Activated naive CD4-positive, alpha-beta T cell treated with anti-CD3 and anti-CD28 coated beads, Interleukin-2, amount 10 ng/mL, durations not matched to agents 7 days and 5 days (primary cell): ENCODE measurements at regions not wholly inside any gene's neighbourhood (a gene's known extent, or its start where the extent isn't known, plus 50 kb on each side); places are given as distances from the start of the nearest gene placed in this dataset.
"Not testable (repeated sequence)": the region's sequence is repeated elsewhere in the genome, so short reads cannot be mapped to it uniquely, and the experiment has no call there.

Experiments used
- CTCF ChIA-PET: fragments of 350-600 bp; sonication (Branson Sonifier 250); formaldehyde crosslinking; loops from one replicate; lab custom pipeline; 2021; ENCODE audit warnings: antibody characterized with exemption; lab: Charles Lee
- DNase-seq: peaks from one replicate; pipeline ENCODE4 v3.0.0-alpha.2; 2020
- H3K27ac Mint-ChIP-seq: one replicate; pipeline ENCODE4 v1.8.0; 2021; ENCODE audit warnings: mild to moderate bottlenecking, moderate library complexity, mixed read lengths
- H3K27me3 Mint-ChIP-seq: one replicate; pipeline ENCODE4 v1.8.0; 2021; ENCODE audit warnings: mild to moderate bottlenecking, mixed read lengths
- H3K36me3 Mint-ChIP-seq: one replicate; pipeline ENCODE4 v1.8.0; 2021; ENCODE audit warnings: mixed read lengths
- H3K4me1 Mint-ChIP-seq: one replicate; pipeline ENCODE4 v1.8.0; 2021; ENCODE audit warnings: mixed read lengths
- H3K4me3 Mint-ChIP-seq: one replicate; pipeline ENCODE4 v1.8.0; 2021; ENCODE audit warnings: mild to moderate bottlenecking, moderate library complexity, mixed read lengths
- H3K9me3 Mint-ChIP-seq: one replicate; pipeline ENCODE4 v1.8.0; 2021; ENCODE audit warnings: mixed read lengths

GRCh38 chr9:40991100-40991740 lies 137.3 kb downstream of the FOXD4L6 start:
- H3K9me3 Mint-ChIP-seq, H3K27ac Mint-ChIP-seq, DNase-seq, H3K27me3 Mint-ChIP-seq, CTCF ChIA-PET, H3K4me3 Mint-ChIP-seq: not testable (repeated sequence)
- H3K4me1 Mint-ChIP-seq = peaks cover 28% of the 10 kb centered on the region
- peaks cover 30% of the 10 kb centered on the region for H3K36me3 Mint-ChIP-seq

- H3K27ac Mint-ChIP-seq, H3K4me1 Mint-ChIP-seq, DNase-seq, H3K9me3 Mint-ChIP-seq, H3K27me3 Mint-ChIP-seq, H3K4me3 Mint-ChIP-seq, CTCF ChIA-PET: not testable (repeated sequence)
- H3K36me3 Mint-ChIP-seq = peaks cover 16% of the 10 kb centered on the region
These were observed 142.1 kb downstream of the FOXD4L6 start for GRCh38 chr9:40986332-40986731.

- H3K27ac Mint-ChIP-seq, H3K4me1 Mint-ChIP-seq, DNase-seq, CTCF ChIA-PET, H3K4me3 Mint-ChIP-seq, H3K36me3 Mint-ChIP-seq, H3K9me3 Mint-ChIP-seq, H3K27me3 Mint-ChIP-seq: not testable (repeated sequence)
These were observed 153.1 kb downstream of the FOXD4L6 start for GRCh38 chr9:40975351-40975750.

- H3K36me3 Mint-ChIP-seq, CTCF ChIA-PET, DNase-seq, H3K4me3 Mint-ChIP-seq, H3K9me3 Mint-ChIP-seq, H3K27ac Mint-ChIP-seq, H3K4me1 Mint-ChIP-seq, H3K27me3 Mint-ChIP-seq: not testable (repeated sequence)
These were observed 153.6 kb downstream of the FOXD4L6 start for GRCh38 chr9:40974912-40975311.

- H3K36me3 Mint-ChIP-seq = not testable (repeated sequence)
These were observed 156.7 kb downstream of the FOXD4L6 start for GRCh38 chr9:40971773-40972172.

GRCh38 chr9:40970340-40970739 lies 158.1 kb downstream of the FOXD4L6 start:
- H3K36me3 Mint-ChIP-seq, H3K27me3 Mint-ChIP-seq, H3K4me3 Mint-ChIP-seq, CTCF ChIA-PET, DNase-seq, H3K4me1 Mint-ChIP-seq, H3K27ac Mint-ChIP-seq, H3K9me3 Mint-ChIP-seq: not testable (repeated sequence)

More at GRCh38 chr9:40971773-40972172, 156.7 kb downstream of the FOXD4L6 start:
- H3K9me3 Mint-ChIP-seq, H3K27me3 Mint-ChIP-seq, DNase-seq, H3K4me3 Mint-ChIP-seq, H3K27ac Mint-ChIP-seq, H3K4me1 Mint-ChIP-seq, CTCF ChIA-PET: not testable (repeated sequence)

- H3K36me3 Mint-ChIP-seq, H3K4me3 Mint-ChIP-seq, CTCF ChIA-PET, H3K4me1 Mint-ChIP-seq, H3K27me3 Mint-ChIP-seq, DNase-seq, H3K9me3 Mint-ChIP-seq, H3K27ac Mint-ChIP-seq: not testable (repeated sequence)
These were observed 166.0 kb downstream of the FOXD4L6 start for GRCh38 chr9:40962461-40962860.

GRCh38 chr9:40951876-40952494 lies 176.5 kb downstream of the FOXD4L6 start:
- H3K27ac Mint-ChIP-seq, H3K9me3 Mint-ChIP-seq, H3K4me1 Mint-ChIP-seq, DNase-seq, H3K4me3 Mint-ChIP-seq, H3K27me3 Mint-ChIP-seq, H3K36me3 Mint-ChIP-seq, CTCF ChIA-PET: not testable (repeated sequence)

- H3K9me3 Mint-ChIP-seq, DNase-seq, H3K27me3 Mint-ChIP-seq, CTCF ChIA-PET, H3K4me3 Mint-ChIP-seq, H3K4me1 Mint-ChIP-seq, H3K27ac Mint-ChIP-seq, H3K36me3 Mint-ChIP-seq: not testable (repeated sequence)
These were observed 182.3 kb downstream of the FOXD4L6 start for GRCh38 chr9:40946228-40946627.

- H3K9me3 Mint-ChIP-seq, H3K36me3 Mint-ChIP-seq, DNase-seq, H3K27me3 Mint-ChIP-seq, H3K4me1 Mint-ChIP-seq, H3K4me3 Mint-ChIP-seq, H3K27ac Mint-ChIP-seq, CTCF ChIA-PET: not testable (repeated sequence)
These were observed 185.8 kb downstream of the FOXD4L6 start for GRCh38 chr9:40942730-40943129.

GRCh38 chr9:40939888-40940209 lies 188.6 kb downstream of the FOXD4L6 start:
- H3K27ac Mint-ChIP-seq = not testable (repeated sequence)

GRCh38 chr9:40939201-40939887 lies 189.1 kb downstream of the FOXD4L6 start:
- CTCF ChIA-PET = not testable (repeated sequence)

More at GRCh38 chr9:40939888-40940209, 188.6 kb downstream of the FOXD4L6 start:
- DNase-seq, H3K27me3 Mint-ChIP-seq, CTCF ChIA-PET, H3K9me3 Mint-ChIP-seq, H3K4me3 Mint-ChIP-seq, H3K4me1 Mint-ChIP-seq, H3K36me3 Mint-ChIP-seq: not testable (repeated sequence)

GRCh38 chr9:40935336-40935735 lies 193.1 kb downstream of the FOXD4L6 start:
- H3K27ac Mint-ChIP-seq = no peak overlapping the region
- CTCF ChIA-PET = no interaction called here
- H3K36me3 Mint-ChIP-seq = no peaks in the 10 kb centered on the region
- no peak for DNase-seq
- H3K4me1 Mint-ChIP-seq = no peaks in the 10 kb centered on the region
- peaks cover 29% of the 10 kb centered on the region for H3K9me3 Mint-ChIP-seq
- H3K27me3 Mint-ChIP-seq = no peaks in the 10 kb centered on the region
- H3K4me3 Mint-ChIP-seq = no peak overlapping the region

More at GRCh38 chr9:40939201-40939887, 189.1 kb downstream of the FOXD4L6 start:
- H3K4me3 Mint-ChIP-seq, DNase-seq, H3K9me3 Mint-ChIP-seq, H3K4me1 Mint-ChIP-seq, H3K36me3 Mint-ChIP-seq, H3K27ac Mint-ChIP-seq, H3K27me3 Mint-ChIP-seq: not testable (repeated sequence)

GRCh38 chr9:40934480-40934879 lies 194.0 kb downstream of the FOXD4L6 start:
- H3K36me3 Mint-ChIP-seq, H3K4me3 Mint-ChIP-seq: not testable (repeated sequence)

GRCh38 chr9:40930426-40930825 lies 198.1 kb downstream of the FOXD4L6 start:
- CTCF ChIA-PET = not testable (repeated sequence)

More at GRCh38 chr9:40934480-40934879, 194.0 kb downstream of the FOXD4L6 start:
- H3K4me1 Mint-ChIP-seq, CTCF ChIA-PET, H3K27me3 Mint-ChIP-seq, H3K27ac Mint-ChIP-seq, DNase-seq: not testable (repeated sequence)
- peaks cover 31% of the 10 kb centered on the region for H3K9me3 Mint-ChIP-seq

More at GRCh38 chr9:40930426-40930825, 198.1 kb downstream of the FOXD4L6 start:
- H3K4me1 Mint-ChIP-seq, H3K27ac Mint-ChIP-seq, DNase-seq, H3K27me3 Mint-ChIP-seq, H3K36me3 Mint-ChIP-seq, H3K4me3 Mint-ChIP-seq: not testable (repeated sequence)
- peaks cover 55% of the 10 kb centered on the region for H3K9me3 Mint-ChIP-seq
